ENCODE measurements at regions not wholly inside any gene's neighbourhood (a gene's known extent, or its start where the extent isn't known, plus 50 kb on each side); places are given as distances from the start of the nearest gene placed in this dataset.

DNA sequence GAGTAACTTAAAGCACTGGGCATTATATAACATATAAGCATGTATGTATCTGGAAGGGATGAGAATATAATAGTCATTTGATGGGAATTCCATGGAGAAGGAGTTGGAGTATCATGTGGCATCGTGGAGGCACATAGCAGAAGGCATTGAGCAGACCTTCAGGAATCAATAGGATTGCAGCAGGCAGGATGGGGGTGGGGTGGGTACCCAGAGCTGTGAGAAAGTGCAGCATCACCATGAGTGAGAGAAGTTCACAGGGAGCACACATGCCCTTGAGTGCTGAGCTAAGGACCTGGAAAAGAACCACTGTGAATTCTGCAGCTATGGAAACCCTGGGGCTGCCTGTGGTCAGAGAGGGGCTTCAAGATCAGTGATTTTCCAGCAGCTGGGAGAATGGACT lies 57.3 kb downstream of the MED10 start:
- Histone ChIP-seq H3K27me3 (no peaks in the 10 kb centered on the region), H3K4me1 (no peaks in the 10 kb centered on the region), H3K9me3 (no peaks in the 10 kb centered on the region), H3K27ac (no peak overlapping the region), H3K36me3 (no peaks in the 10 kb centered on the region), H3K4me3 (no peak overlapping the region)
- DNase-seq: no peak
- intact Hi-C loops (cut with DNase I; ENCODE audit: low total_unique reads): no loop called here
- TF ChIP-seq, protein P1, sequence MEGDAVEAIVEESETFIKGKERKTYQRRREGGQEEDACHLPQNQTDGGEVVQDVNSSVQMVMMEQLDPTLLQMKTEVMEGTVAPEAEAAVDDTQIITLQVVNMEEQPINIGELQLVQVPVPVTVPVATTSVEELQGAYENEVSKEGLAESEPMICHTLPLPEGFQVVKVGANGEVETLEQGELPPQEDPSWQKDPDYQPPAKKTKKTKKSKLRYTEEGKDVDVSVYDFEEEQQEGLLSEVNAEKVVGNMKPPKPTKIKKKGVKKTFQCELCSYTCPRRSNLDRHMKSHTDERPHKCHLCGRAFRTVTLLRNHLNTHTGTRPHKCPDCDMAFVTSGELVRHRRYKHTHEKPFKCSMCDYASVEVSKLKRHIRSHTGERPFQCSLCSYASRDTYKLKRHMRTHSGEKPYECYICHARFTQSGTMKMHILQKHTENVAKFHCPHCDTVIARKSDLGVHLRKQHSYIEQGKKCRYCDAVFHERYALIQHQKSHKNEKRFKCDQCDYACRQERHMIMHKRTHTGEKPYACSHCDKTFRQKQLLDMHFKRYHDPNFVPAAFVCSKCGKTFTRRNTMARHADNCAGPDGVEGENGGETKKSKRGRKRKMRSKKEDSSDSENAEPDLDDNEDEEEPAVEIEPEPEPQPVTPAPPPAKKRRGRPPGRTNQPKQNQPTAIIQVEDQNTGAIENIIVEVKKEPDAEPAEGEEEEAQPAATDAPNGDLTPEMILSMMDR (IDR thresholded peaks at IDR 0.05): no peak
- TF ChIP-seq POLR2AphosphoS5 (IDR thresholded peaks at IDR 0.05) (no peak), POLR2A (IDR thresholded peaks at IDR 0.05) (no peak), EP300 (IDR thresholded peaks at IDR 0.05; ENCODE audit: low read depth) (no peak)
- in situ Hi-C loops (cut with MboI; ENCODE audit: low pct_ligation_motif_present in 1 of 4, low pct_unique_long_range_greater_than_20kb in 1 of 4, low sequenced_read_pairs in 3 of 4): no loop called here
- 35 to 38% methylated on average over 1 of the region's 1 CpG for WGBS, 2 donors (ENCODE audit: low coverage in 1 of 2)

DNA sequence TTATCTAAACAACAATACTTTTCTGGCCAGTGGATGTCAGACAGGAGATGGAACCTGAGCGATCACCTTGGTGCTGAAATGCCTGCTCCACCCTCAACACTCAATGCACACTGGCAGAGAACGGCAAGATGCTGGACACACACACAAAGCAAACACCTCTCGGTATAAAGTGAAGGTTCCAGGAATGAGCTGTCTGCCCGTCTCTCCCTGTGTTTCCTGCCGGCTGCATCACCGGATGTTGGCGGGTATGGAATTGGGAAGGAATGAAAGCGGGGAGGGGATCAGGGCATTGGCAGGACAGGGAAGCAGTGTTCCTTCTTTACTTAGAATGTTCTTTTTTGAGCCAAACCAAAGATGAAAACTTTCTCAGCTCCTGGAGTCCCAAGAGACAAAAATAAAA lies 59.2 kb downstream of the MED10 start:
- 87% methylated on average over 8 of the region's 8 CpGs; no CpG with 5 or more reads in 1 of the 2 donors for WGBS, 2 donors (ENCODE audit: low coverage in 1 of 2)
- no peak overlapping the region for H3K4me3 ChIP-seq
- no peaks in the 10 kb centered on the region for H3K36me3 ChIP-seq
- TF ChIP-seq, protein P1 (IDR thresholded peaks at IDR 0.05): no peak
- TF ChIP-seq EP300 (IDR thresholded peaks at IDR 0.05; ENCODE audit: low read depth): no peak
- TF ChIP-seq POLR2A (IDR thresholded peaks at IDR 0.05): no peak
- no peak for TF ChIP-seq POLR2AphosphoS5 (IDR thresholded peaks at IDR 0.05)
- H3K9me3 ChIP-seq: no peaks in the 10 kb centered on the region
- H3K27me3 ChIP-seq: no peaks in the 10 kb centered on the region
- H3K4me1 ChIP-seq: no peaks in the 10 kb centered on the region
- in situ Hi-C loops (cut with MboI; ENCODE audit: low pct_ligation_motif_present in 1 of 4, low pct_unique_long_range_greater_than_20kb in 1 of 4, low sequenced_read_pairs in 3 of 4): no loop called here
- intact Hi-C loops (cut with DNase I; ENCODE audit: low total_unique reads): no loop called here
- no peak overlapping the region for H3K27ac ChIP-seq
- DNase-seq: no peak

GRCh38 chr5:6317116-6317798 lies 61.1 kb downstream of the MED10 start:
- Histone ChIP-seq H3K4me3 (no peak overlapping the region), H3K4me1 (no peaks in the 10 kb centered on the region), H3K27ac (no peak overlapping the region), H3K9me3 (no peaks in the 10 kb centered on the region), H3K27me3 (no peaks in the 10 kb centered on the region), H3K36me3 (no peaks in the 10 kb centered on the region)
- in situ Hi-C loops (cut with MboI; ENCODE audit: low pct_ligation_motif_present in 1 of 4, low pct_unique_long_range_greater_than_20kb in 1 of 4, low sequenced_read_pairs in 3 of 4): no loop called here
- no peak for DNase-seq
- TF ChIP-seq POLR2A (IDR thresholded peaks at IDR 0.05) (no peak), POLR2AphosphoS5 (IDR thresholded peaks at IDR 0.05) (no peak), EP300 (IDR thresholded peaks at IDR 0.05; ENCODE audit: low read depth) (no peak)
- TF ChIP-seq, protein P1 (IDR thresholded peaks at IDR 0.05): no peak
- intact Hi-C loops (cut with DNase I; ENCODE audit: low total_unique reads): no loop called here
- 60 to 74% methylated on average over 2 to 4 of the region's 4 CpGs for whole genome bisulfite sequencing, 2 donors (ENCODE audit: low coverage in 1 of 2)

DNA sequence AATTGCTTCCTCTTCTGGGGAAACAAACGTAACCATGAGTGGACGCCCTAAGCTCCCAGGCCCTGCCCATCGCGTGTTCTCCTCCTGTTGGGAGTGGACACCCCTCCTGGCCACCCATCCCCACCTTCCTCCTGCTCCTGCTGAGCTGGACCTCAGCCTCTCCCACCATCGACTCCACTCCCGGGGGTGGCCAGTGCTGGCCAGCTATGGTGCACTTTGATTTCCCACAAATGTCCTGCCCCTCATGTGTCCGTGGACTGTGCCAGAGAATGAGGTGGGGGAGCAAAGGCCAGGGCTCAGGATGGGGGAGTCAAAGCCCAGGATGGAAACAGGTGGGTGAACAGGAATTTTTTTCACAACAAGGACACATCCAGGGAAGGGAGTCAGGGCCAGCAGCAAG lies 62.8 kb downstream of the MED10 start:
- Histone ChIP-seq H3K27ac (no peak overlapping the region), H3K9me3 (no peaks in the 10 kb centered on the region), H3K4me3 (no peak overlapping the region), H3K27me3 (no peaks in the 10 kb centered on the region), H3K36me3 (no peaks in the 10 kb centered on the region), H3K4me1 (no peaks in the 10 kb centered on the region)
- intact Hi-C loops (cut with DNase I; ENCODE audit: low total_unique reads): no loop called here
- in situ Hi-C loops (cut with MboI; ENCODE audit: low pct_ligation_motif_present in 1 of 4, low pct_unique_long_range_greater_than_20kb in 1 of 4, low sequenced_read_pairs in 3 of 4): no loop called here
- TF ChIP-seq POLR2A (IDR thresholded peaks at IDR 0.05) (no peak), EP300 (IDR thresholded peaks at IDR 0.05; ENCODE audit: low read depth) (no peak), POLR2AphosphoS5 (IDR thresholded peaks at IDR 0.05) (no peak)
- TF ChIP-seq, protein P1 (IDR thresholded peaks at IDR 0.05): no peak
- DNase-seq: no peak
- WGBS, 2 donors (ENCODE audit: low coverage in 1 of 2): 50 to 75% methylated on average over 2 to 7 of the region's 7 CpGs

All from transverse colon (tissue), 4 donors.